ENCODE measurements at regions not wholly inside any gene's neighbourhood (a gene's known extent, or its start where the extent isn't known, plus 50 kb on each side); places are given as distances from the start of the nearest gene placed in this dataset.

GRCh38 chr2:63790491-63790890 is 51.2 kb upstream of the UGP2 start:
- TF ChIP-seq POLR2A (IDR thresholded peaks at IDR 0.05; ENCODE audit: low read depth, low read length) (no peak), TAF1 (IDR thresholded peaks at IDR 0.05; ENCODE audit: borderline replicate concordance, low read depth, low read length) (no peak)

Data from GM12892 (cell line).